Suprapubic skin (tissue), 4 donors: ENCODE measurements at regions not wholly inside any gene's neighbourhood (a gene's known extent, or its start where the extent isn't known, plus 50 kb on each side); places are given as distances from the start of the nearest gene placed in this dataset.

Experiments used
- CTCF ChIP-seq, 2 donors: fragments of 200-600 bp in 1 of 2; fragments of 450-650 bp in 1 of 2; sonication (generic) in 1 of 2; IDR thresholded peaks; one replicate each; pipeline ENCODE4 v1.5.1; 2016 to 2019; ENCODE audit warnings: antibody characterized with exemption in 2 of 2, mild to moderate bottlenecking in 1 of 2, moderate library complexity in 1 of 2
- EP300 ChIP-seq: sonication (generic); formaldehyde crosslinking; IDR thresholded peaks from one replicate; pipeline ENCODE4 v1.6.1; 2017; ENCODE audit warnings: antibody characterized with exemption
- POLR2AphosphoS5 ChIP-seq, 3 donors: sonication (generic); formaldehyde crosslinking; IDR thresholded peaks; one replicate each; pipeline ENCODE4 v1.6.1; 2017; ENCODE audit warnings: antibody characterized with exemption in 3 of 3

GRCh38 chr2:64338910-64339500 is 115.0 kb upstream of the LGALSL start:
- no peak for TF ChIP-seq CTCF (IDR thresholded peaks at IDR 0.05)
- no peak for TF ChIP-seq POLR2AphosphoS5 (IDR thresholded peaks at IDR 0.05)
- TF ChIP-seq EP300 = no peak
